ES-I3 (cell line): ENCODE measurements at regions not wholly inside any gene's neighbourhood (a gene's known extent, or its start where the extent isn't known, plus 50 kb on each side); places are given as distances from the start of the nearest gene placed in this dataset.

Source experiments
- H3K36me3 ChIP-seq: 2 replicates; pipeline ENCODE4 v1.6.1; 2013; ENCODE audit warnings: mild to moderate bottlenecking, low read length, control low read depth, moderate library complexity; ENCODE audit not compliant: insufficient read depth
- H3K4me1 ChIP-seq: 2 replicates; pipeline ENCODE4 v1.6.1; 2013; ENCODE audit warnings: mild to moderate bottlenecking, control low read depth, low read length; ENCODE audit not compliant: insufficient read depth
- H3K9ac ChIP-seq: 2 replicates; pipeline ENCODE4 v1.6.1; 2013; ENCODE audit warnings: low read depth, mild to moderate bottlenecking, low read length, moderate library complexity
- H3K9me3 ChIP-seq: 2 replicates; pipeline ENCODE4 v1.6.1; 2013; ENCODE audit warnings: mild to moderate bottlenecking, low read length, moderate library complexity; ENCODE audit not compliant: control insufficient read depth, insufficient read depth

DNA sequence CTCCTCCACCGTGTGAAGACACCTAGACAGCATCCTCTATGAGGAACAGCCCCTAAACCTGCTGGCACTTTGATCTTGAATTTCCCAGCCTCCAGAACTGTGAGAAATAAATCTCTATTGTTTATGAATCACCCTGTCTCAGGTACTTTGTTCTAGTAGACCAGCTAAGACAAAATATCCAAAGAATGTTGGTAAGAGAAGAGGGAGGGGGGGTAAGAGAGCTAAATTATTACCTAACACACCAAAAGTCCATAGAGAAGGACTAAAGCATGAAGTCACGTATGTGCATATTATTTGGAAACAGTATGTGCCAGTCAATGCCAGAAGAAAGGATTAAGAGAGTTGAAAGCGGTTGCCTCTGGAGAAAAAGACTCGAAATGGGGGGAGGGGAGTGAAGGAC is 211.0 kb downstream of the SP3 start:
- H3K36me3 ChIP-seq, result no peaks in the 10 kb centered on the region
- no peak overlapping the region for H3K9ac ChIP-seq
- peaks cover 23% of the 10 kb centered on the region for H3K4me1 ChIP-seq
- no peaks in the 10 kb centered on the region for H3K9me3 ChIP-seq

- Histone ChIP-seq H3K9ac (no peak overlapping the region), H3K36me3 (no peaks in the 10 kb centered on the region), H3K9me3 (no peaks in the 10 kb centered on the region), H3K4me1 (peaks cover 23% of the 10 kb centered on the region)
These were observed 210.3 kb downstream of the SP3 start for GRCh38 chr2:173754837-173755236.

GRCh38 chr2:173755798-173756197 is 209.4 kb downstream of the SP3 start:
- Histone ChIP-seq H3K36me3 (no peaks in the 10 kb centered on the region), H3K9ac (no peak overlapping the region), H3K4me1 (peaks cover 21% of the 10 kb centered on the region), H3K9me3 (no peaks in the 10 kb centered on the region)

DNA sequence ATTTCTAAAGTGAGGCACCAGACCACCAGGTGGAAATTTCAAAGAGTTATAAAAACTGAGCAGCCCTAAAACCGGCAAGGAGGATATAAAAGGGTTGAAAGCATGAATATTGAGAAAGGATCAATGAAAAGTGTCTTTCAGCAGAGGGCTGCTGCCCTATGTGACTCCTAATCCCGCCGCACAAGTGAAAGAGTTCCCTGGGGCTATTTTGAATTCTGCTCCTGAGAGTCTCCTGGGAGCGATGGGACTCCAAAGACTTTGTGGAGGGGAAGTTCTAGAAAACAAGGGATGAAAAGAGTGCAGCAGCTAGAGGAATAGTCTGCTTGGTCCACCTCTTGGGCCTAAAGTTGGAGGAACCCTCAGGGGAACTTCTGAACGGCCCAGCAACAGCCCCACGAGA is 205.2 kb downstream of the SP3 start:
- no peak overlapping the region for H3K9ac ChIP-seq
- H3K36me3 ChIP-seq, result no peaks in the 10 kb centered on the region
- peaks cover 26% of the 10 kb centered on the region; the same call in 1 of the 2 replicates for H3K4me1 ChIP-seq
- no peaks in the 10 kb centered on the region for H3K9me3 ChIP-seq

- Histone ChIP-seq H3K36me3 (no peaks in the 10 kb centered on the region), H3K4me1 (peaks cover 26% of the 10 kb centered on the region; the same call in 1 of the 2 replicates), H3K9me3 (no peaks in the 10 kb centered on the region), H3K9ac (no peak overlapping the region)
These were observed 204.6 kb downstream of the SP3 start for GRCh38 chr2:173760553-173760952.

GRCh38 chr2:173761603-173762119 is 203.5 kb downstream of the SP3 start:
- no peak overlapping the region for H3K9ac ChIP-seq
- H3K36me3 ChIP-seq, result no peaks in the 10 kb centered on the region
- H3K9me3 ChIP-seq, result no peaks in the 10 kb centered on the region
- peaks cover 26% of the 10 kb centered on the region; the same call in 1 of the 2 replicates for H3K4me1 ChIP-seq

DNA sequence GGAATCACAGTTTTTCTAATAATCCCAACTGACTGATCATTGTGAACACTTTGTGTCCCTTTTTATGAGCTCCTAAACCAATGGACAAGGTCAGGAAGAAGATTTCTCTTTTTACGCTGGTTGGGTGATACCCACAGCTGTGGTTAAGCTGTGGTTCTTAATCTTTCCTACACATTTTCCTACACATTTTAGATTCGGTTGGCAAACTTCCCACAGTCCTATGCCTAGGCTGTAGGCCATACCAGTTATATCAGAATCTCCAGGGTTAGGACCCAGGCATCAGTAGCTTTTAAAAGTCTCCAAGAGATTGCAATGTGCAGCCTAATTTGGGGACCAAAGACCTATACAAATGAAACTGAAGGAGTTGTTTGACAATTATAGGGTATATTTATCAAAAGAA is 203.0 kb downstream of the SP3 start:
- H3K4me1 ChIP-seq, result peaks cover 26% of the 10 kb centered on the region; the same call in 1 of the 2 replicates
- no peaks in the 10 kb centered on the region for H3K36me3 ChIP-seq
- no peaks in the 10 kb centered on the region for H3K9me3 ChIP-seq
- no peak overlapping the region for H3K9ac ChIP-seq

- H3K9me3 ChIP-seq, result no peaks in the 10 kb centered on the region
- no peaks in the 10 kb centered on the region for H3K36me3 ChIP-seq
- H3K9ac ChIP-seq, result no peak overlapping the region
- peaks cover 26% of the 10 kb centered on the region; the same call in 1 of the 2 replicates for H3K4me1 ChIP-seq
These were observed 202.3 kb downstream of the SP3 start for GRCh38 chr2:173762864-173763263.

DNA sequence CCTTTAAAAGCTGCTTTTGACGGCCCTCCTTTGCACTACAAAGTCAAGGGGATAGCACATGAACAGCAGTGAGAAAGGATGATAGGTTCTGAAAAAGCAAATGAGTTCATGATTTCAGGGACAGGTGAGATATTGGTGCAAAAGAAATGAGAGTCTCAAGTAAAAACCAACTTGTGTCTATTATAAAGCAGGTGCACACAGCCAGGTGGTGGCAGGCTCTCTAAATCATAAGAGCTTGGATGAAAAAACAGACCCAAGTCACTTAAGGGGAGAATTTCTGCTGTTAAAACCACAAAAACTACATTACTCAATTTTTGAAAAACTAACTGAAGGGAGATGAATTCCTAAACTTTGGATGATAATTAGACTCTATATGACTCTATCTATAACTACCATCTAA is 201.5 kb downstream of the SP3 start:
- Histone ChIP-seq H3K9me3 (no peaks in the 10 kb centered on the region), H3K9ac (no peak overlapping the region), H3K36me3 (no peaks in the 10 kb centered on the region), H3K4me1 (peaks cover 26% of the 10 kb centered on the region; the same call in 1 of the 2 replicates)

DNA sequence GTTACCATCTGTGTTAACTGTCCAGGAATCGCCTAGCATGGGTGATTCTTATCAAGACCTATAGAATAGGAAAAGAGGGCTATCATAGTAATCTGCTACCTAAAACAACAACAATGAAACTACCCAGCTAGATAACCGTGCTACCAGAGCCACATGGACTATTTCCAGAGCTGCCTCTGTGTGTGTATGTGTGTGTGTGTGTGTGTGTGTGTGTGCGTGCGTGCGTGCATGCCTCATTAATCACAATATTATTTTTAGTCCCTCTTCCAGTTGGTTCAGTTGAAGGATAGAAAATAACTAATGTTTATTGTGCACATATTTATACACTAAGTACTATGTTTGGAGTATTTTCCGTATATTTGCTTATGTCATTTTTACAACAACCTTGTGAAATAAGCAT is 201.1 kb downstream of the SP3 start:
- H3K9ac ChIP-seq, result no peak overlapping the region
- no peaks in the 10 kb centered on the region for H3K36me3 ChIP-seq
- H3K9me3 ChIP-seq, result no peaks in the 10 kb centered on the region
- H3K4me1 ChIP-seq, result peaks cover 26% of the 10 kb centered on the region; the same call in 1 of the 2 replicates

DNA sequence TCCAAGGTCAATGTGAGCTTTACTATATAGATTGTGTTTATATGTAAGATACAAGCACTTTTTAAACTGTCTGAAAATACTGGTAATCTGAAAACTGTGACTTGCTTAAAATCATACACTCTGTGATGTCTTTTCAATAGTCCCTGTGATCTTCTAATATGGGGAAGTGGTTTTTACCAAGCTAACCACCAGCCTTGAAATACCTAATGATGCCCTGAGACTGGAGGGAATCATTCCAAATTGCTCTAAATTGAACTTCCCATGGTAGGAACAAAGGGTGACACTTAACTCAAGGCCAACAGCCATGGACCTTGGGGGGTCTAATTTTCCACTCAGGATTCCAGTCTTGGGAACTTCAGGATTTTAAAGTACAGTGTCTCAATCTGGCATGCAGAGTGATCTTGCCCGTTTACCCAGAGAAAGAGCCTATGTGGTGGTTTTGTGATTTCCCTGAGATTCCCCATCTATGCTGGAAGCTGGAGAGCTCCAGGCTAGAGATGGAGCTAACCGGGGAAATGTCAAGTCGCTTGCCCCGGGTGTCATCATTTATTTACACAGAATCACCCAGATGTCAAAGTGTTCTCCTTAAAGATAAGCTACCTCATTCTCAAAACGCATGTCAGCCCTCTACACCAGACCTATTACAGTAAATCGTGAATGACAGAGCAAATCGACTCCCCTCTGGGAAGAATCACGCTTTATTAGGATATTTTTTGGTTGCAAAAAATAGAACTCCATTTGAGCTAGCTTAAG is 198.5 kb downstream of the SP3 start:
- Histone ChIP-seq H3K4me1 (peaks cover 12% of the 10 kb centered on the region; the same call in 1 of the 2 replicates), H3K36me3 (no peaks in the 10 kb centered on the region), H3K9me3 (no peaks in the 10 kb centered on the region), H3K9ac (no peak overlapping the region)

- H3K36me3 ChIP-seq, result no peaks in the 10 kb centered on the region
- H3K4me1 ChIP-seq, result 0 out of 2 replicates have a peak, but pooled peaks cover 5% of the 10 kb centered on the region
- H3K9ac ChIP-seq, result no peak overlapping the region
- H3K9me3 ChIP-seq, result no peaks in the 10 kb centered on the region
These were observed 194.1 kb downstream of the SP3 start for GRCh38 chr2:173770947-173771678.

GRCh38 chr2:173772205-173772604 is 193.0 kb downstream of the SP3 start:
- Histone ChIP-seq H3K9ac (no peak overlapping the region), H3K4me1 (0 out of 2 replicates have a peak, but pooled peaks cover 5% of the 10 kb centered on the region), H3K36me3 (no peaks in the 10 kb centered on the region), H3K9me3 (no peaks in the 10 kb centered on the region)

- Histone ChIP-seq H3K36me3 (no peaks in the 10 kb centered on the region), H3K4me1 (0 out of 2 replicates have a peak, but pooled peaks cover 5% of the 10 kb centered on the region), H3K9me3 (no peaks in the 10 kb centered on the region), H3K9ac (no peak overlapping the region)
These were observed 192.1 kb downstream of the SP3 start for GRCh38 chr2:173773076-173773475.
